Liver (tissue), 3 donors: ENCODE measurements at regions not wholly inside any gene's neighbourhood (a gene's known extent, or its start where the extent isn't known, plus 50 kb on each side); places are given as distances from the start of the nearest gene placed in this dataset.

ENCODE experiments used
- CTCF ChIP-seq: fragments of 150-350 bp; IDR thresholded peaks from 2 replicates; pipeline ENCODE4 v1.5.1; 2017; ENCODE audit warnings: improper control_type of control experiment, low read depth, low read length; ENCODE audit not compliant: missing input control
- FOXA1 ChIP-seq: IDR thresholded peaks from 2 replicates; pipeline ENCODE4 v1.6.1; 2016; ENCODE audit warnings: antibody characterized with exemption
- GABPA ChIP-seq, 2 donors: IDR thresholded peaks in 1 of 2; conservative IDR thresholded peaks in 1 of 2; 2 replicates each; pipeline ENCODE4 v1.6.1; 2016; ENCODE audit warnings: antibody characterized with exemption in 2 of 2, mild to moderate bottlenecking in 1 of 2, moderate library complexity in 1 of 2
- JUND ChIP-seq, 2 donors: IDR thresholded peaks; 2 replicates each; pipeline ENCODE4 v1.6.1; 2016; ENCODE audit warnings: antibody characterized with exemption in 2 of 2
- REST ChIP-seq: IDR thresholded peaks from 2 replicates; pipeline ENCODE4 v1.6.1; 2016; ENCODE audit warnings: antibody characterized with exemption, mild to moderate bottlenecking
- SP1 ChIP-seq: IDR thresholded peaks from 2 replicates; pipeline ENCODE4 v1.6.1; 2018; ENCODE audit warnings: antibody characterized with exemption, mild to moderate bottlenecking
- TAF1 ChIP-seq: conservative IDR thresholded peaks from 2 replicates; pipeline ENCODE4 v1.6.1; 2016; ENCODE audit warnings: antibody characterized with exemption, mild to moderate bottlenecking
- YY1 ChIP-seq: IDR thresholded peaks from 2 replicates; pipeline ENCODE4 v1.6.1; 2016; ENCODE audit warnings: antibody characterized with exemption, mild to moderate bottlenecking
- TF ChIP-seq, protein P1 (sequence below): IDR thresholded peaks from 2 replicates; pipeline ENCODE4 v1.6.1; 2016; ENCODE audit warnings: antibody characterized with exemption
- TF ChIP-seq, protein P2 (sequence below): IDR thresholded peaks from 2 replicates; pipeline ENCODE4 v1.6.1; 2016; ENCODE audit warnings: antibody characterized with exemption
- TF ChIP-seq, protein P3 (sequence below): IDR thresholded peaks from 2 replicates; pipeline ENCODE4 v1.6.1; 2016; ENCODE audit warnings: antibody characterized with exemption
- donor health status: healthy.
- donor health status: healthy.

DNA sequence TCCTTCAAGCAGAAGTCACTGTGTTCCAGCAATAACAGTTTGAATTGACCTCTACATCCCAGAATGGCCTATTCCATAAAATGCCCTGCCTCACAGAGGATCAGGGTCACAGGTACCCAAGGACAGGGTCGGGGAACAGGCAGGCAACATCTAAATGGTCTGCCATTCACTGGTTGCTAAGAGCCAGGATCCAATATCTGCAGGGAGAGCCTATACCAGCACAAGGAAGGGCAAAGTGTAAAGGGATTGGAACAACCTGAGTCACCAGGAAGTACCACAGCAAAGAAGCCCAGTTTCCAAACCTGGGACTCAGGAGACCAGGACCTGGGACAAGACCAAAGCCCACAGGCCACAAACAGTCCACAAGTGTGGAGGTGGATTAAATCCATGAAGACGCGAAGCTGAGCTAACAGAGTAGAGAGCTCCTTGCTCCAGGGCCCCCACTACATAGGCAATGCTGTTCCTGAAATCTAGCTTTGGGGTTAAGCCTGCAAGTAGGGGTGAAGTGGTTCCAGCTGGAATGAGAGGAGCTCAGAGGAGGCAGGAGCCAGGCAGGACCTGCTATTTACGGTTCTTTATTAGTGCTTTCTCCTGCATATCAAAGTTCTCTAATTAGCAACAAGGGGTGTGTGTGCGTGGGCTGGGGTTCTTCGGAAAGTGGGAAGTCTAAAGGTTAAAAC is 274.3 kb downstream of the BCL11B start:
- TF ChIP-seq CTCF (no peak), JUND (IDR thresholded peaks at IDR 0.05) (no peak), REST (no peak), TAF1 (no peak), FOXA1 (no peak), YY1 (no peak), SP1 (no peak), GABPA (IDR thresholded peaks at IDR 0.05 in 1 of 2, conservative IDR thresholded peaks at IDR 0.05 in 1 of 2) (no peak)
- TF ChIP-seq, protein P1, sequence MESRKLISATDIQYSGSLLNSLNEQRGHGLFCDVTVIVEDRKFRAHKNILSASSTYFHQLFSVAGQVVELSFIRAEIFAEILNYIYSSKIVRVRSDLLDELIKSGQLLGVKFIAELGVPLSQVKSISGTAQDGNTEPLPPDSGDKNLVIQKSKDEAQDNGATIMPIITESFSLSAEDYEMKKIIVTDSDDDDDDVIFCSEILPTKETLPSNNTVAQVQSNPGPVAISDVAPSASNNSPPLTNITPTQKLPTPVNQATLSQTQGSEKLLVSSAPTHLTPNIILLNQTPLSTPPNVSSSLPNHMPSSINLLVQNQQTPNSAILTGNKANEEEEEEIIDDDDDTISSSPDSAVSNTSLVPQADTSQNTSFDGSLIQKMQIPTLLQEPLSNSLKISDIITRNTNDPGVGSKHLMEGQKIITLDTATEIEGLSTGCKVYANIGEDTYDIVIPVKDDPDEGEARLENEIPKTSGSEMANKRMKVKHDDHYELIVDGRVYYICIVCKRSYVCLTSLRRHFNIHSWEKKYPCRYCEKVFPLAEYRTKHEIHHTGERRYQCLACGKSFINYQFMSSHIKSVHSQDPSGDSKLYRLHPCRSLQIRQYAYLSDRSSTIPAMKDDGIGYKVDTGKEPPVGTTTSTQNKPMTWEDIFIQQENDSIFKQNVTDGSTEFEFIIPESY = no peak
- TF ChIP-seq, protein P2, sequence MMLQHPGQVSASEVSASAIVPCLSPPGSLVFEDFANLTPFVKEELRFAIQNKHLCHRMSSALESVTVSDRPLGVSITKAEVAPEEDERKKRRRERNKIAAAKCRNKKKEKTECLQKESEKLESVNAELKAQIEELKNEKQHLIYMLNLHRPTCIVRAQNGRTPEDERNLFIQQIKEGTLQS = no peak
- TF ChIP-seq, protein P3, sequence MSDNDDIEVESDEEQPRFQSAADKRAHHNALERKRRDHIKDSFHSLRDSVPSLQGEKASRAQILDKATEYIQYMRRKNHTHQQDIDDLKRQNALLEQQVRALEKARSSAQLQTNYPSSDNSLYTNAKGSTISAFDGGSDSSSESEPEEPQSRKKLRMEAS = no peak
